Hematopoietic multipotent progenitor cell treated with erythropoietin and hydrocortisone succinate and interleukin-3 and kit ligand, for 6 days (in vitro differentiated cells): ENCODE measurements at regions not wholly inside any gene's neighbourhood (a gene's known extent, or its start where the extent isn't known, plus 50 kb on each side); places are given as distances from the start of the nearest gene placed in this dataset.
A peak's percentile ranks its signal among the peaks of the same experiment; 100 is the strongest.

Source experiments
- DNase-seq: peaks from one replicate; pipeline ENCODE4 v3.0.0-alpha.2; 2015

DNA sequence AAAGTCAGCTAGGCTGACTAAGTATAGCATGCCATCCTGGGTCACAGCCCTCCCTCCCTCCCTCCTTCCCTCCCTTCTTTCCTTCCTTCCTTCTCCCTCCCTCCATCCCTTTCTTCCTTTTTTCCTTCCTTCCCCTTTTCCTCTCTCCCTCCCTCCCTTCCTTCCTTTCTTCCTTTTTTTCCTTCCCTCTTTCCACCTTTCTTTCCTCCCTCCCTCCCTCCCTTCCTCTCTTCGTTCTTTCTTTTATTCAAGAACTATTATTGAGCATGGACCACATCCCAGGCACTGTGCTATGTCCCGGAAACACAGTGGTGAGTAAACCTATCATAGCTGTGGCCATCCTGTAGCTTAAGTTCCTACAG is 106.2 kb upstream of the BACH2 start:
- DNase-seq, result no peak

DNA sequence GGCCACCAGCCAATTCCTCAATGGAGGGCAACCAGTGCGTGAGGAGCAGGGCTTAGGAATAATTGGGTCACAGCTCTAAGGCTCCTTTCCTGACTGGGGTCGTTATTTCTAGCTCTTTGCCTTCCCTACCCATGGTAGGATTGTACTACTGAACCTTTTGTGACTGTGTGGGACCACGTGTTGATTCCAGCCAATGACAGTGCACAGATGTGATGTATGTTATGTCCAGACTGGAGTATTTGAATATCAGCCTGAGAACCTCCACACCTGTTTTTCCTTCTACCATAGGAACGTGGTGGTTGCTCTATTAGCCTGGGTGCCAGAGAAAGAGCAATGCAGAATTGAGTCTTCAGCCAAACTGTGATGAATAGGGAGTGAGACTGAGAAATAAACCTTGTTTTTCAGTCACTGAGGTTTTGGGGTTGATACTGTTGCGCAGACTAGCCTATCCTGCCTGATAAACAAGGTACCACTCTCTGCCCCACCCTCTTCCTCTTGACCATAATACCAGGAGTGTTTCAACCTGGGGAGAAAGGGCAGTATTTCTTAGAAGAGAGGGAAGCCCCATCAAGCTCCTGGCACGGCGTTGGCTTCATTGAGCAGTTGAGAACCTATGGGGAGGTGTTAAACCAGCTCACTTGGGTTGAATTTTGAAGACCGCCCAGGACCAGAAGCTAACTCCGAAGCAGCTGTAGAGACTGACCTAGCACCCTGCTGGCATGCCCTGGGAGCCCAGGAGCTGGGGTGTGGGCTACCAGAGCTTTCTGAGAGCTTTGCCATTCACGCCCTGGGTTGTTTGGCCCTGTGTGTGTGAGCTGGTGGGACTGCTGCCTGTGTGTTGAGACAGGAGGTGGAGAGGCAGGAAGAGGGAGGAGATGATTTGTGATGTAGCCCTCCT is 105.5 kb upstream of the BACH2 start:
- no peak for DNase-seq

DNA sequence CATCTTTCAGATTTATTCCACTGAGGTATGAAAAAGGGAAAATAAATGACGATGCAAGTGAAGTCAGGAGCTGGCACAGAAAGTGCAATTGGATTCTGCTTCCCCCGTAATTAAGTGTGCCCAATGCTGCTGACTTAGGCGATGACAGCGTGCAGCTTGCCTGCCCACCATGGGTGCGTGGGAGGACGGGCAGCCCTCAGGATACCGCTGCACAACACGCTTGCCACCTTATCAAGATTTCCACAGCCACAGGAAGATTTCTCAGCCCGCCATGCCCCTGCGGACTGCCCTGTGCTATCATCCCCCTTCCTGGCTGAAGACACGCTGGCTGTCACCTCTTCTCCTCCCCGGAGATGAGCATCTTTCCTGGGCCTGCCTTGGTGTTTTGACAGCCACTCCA is 103.3 kb upstream of the BACH2 start:
- peak; percentile 51 for DNase-seq

DNA sequence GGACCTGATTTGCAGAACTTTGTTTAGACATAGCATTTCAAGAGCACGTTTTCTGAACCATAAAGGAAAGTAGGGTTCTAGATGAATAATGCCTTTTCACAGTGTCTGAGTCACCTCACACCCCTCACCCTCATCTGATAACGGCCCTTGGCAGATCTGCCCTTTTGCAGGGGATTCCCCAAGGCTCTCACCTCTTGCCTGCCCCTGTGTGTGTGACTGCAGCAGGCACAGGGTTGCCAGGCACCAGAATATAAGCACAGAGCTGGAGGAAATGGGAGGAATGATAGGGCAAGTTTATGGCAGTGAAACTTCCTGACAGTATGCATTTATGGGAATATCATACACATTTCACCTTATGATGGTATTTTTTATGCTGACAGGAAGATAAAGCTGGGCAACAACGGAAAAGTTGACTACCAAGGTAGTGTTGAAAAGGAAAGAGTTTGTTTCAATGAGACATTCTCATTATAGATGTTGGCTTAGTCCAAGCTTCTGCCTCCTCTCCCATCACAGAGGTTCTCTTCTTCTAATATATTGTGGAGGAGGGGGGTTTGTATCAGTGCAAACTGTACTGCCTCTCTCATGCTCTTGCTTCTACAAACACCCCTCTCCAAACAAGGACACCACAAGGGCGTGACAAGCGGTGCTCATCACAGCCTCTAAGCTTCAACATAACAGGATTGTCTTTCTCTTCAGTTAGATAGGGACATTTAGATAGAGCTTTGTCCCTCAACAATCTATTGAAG is 101.5 kb upstream of the BACH2 start:
- peak; percentile 58 for DNase-seq

DNA sequence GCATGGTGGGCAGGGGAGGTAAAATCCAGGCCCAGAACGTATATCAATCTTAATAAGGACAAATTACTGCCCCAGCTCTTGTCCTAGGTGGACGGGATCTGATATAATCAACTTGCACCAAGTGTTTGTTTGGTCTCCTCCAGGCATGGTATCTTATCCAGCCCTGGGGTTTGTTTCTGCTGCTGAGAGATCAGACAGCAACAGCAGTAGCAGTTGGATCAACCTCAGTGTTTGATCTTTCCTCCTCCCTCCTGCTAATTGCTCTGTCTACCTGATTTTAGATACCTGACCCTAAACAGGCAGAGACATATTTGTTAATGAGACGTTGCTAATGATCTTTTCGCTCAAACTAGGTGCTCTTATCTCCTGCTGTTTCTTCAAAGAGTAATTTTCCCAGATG is 100.4 kb upstream of the BACH2 start:
- peak; percentile 27 for DNase-seq

GRCh38 chr6:90393232-90393884 is 96.7 kb upstream of the BACH2 start:
- DNase-seq, result peak; percentile 84

- no peak for DNase-seq
These were observed 93.7 kb upstream of the BACH2 start for GRCh38 chr6:90390379-90390778.

GRCh38 chr6:90388395-90388794 is 91.8 kb upstream of the BACH2 start:
- no peak for DNase-seq

DNA sequence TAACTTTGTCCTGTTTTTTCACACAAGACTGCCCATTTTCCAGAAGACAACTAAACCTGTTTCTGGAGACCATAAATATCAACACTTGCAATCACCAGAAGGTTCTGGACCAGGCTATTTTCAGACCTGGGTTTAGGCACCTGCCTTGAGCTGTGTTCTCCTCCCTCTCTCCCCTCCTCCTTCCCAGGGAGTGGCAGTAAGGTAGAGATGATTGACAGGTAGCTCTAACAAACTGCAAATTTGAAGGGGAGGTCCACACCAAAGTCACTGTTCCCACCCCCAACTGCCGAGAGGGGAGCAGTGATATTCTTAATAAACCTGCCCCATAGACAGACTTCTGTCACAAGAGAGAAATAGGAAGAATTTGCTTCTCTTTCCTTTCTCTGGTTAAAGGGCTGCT is 91.2 kb upstream of the BACH2 start:
- no peak for DNase-seq

- DNase-seq, result no peak
These were observed 90.7 kb upstream of the BACH2 start for GRCh38 chr6:90387383-90387775.

DNA sequence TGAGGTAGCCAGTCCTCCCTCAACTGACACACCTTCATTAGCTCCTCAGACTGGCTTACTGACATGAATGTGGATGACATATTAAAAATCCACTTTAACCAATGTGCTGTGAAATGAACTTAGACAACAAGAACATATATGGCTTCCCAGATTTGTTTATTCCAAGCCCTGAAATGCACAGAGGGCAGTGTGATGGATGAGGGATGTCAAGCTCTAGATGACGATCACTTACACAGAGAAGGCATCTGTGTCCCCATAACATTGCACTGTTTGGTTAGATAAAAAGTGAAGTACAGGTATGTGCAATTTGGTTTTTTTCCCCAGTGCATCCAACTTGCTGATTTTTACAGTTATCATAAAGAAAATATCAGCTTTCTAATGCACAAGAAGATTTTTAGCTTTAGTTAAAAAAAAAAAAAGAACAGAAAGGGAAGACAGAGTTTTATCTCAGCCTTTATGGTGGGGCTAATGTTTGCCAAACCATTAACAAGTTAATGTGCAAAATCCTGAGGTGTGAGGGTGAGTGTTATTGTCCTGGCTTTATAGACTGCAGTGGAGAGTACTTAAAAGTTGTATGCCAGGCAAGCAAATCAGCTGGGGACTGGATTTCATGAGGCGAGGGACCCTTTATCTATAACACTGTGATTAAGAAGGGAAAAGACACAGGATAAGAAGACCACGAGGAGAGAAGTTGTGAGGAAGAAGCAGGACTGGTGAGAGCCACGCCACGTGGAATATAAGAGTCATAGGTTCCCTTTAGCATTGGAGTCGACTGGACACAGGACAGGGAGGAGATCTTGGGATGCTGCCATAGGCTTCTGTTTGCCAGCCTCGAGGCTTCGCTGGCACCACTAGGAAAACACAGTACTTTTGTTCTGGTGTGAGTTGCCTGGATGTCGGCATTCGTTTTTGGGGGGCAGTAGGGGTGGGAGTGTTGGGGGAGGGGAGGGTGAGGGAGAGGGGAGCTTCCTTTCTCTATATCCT is 90.0 kb upstream of the BACH2 start:
- DNase-seq, result no peak

DNA sequence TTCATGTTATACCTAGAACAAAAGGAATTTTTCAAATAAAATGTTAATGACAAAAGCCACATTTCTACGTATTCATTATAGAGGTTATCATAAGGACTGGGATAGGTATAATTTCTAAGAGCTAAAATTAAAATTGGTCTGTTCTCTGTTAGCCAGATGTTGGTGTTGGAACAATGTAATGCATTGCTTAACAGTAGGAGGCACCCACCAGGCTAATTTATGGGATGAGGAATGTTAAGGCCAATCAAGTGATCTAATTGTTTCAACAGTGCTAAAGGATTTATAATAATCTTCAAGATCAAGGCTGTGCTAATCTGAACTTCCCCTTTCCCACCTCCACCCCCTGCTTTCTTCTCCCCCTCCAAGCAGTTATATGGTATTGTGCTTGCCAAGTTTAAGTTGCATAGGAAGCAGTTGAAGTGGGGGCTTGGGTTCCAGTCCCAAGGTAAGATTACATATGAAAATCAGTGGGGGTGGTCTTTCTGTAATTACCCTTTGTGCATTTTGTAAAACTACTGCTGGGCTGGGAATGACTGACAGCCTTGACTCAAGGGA is 89.2 kb upstream of the BACH2 start:
- DNase-seq, result peak; percentile 20

GRCh38 chr6:90384720-90385119 is 88.1 kb upstream of the BACH2 start:
- no peak for DNase-seq

- peak; percentile 32 for DNase-seq
These were observed 86.7 kb upstream of the BACH2 start for GRCh38 chr6:90383196-90383822.

GRCh38 chr6:90382760-90383159 is 86.1 kb upstream of the BACH2 start:
- DNase-seq, result no peak

- no peak for DNase-seq
These were observed 79.2 kb upstream of the BACH2 start for GRCh38 chr6:90375681-90376439.

DNA sequence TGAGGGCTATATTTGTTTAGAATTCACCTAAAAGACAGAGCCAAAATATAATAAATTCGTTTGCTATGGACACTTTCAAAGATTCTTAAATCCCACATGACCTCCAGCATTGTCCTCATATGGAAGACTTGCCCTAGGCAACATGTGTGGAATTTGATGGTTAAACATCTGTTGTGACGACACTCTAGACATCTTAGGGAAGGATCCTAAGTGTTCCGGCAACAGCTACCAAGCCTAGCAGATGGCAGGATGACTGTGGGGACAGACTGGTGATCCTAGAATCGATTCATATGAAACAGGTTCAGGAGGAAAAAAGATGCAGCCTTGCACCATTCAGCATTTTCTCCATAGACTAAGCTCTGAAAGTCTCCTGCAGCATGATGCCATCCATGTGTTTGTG is 77.6 kb upstream of the BACH2 start:
- DNase-seq, result no peak

DNA sequence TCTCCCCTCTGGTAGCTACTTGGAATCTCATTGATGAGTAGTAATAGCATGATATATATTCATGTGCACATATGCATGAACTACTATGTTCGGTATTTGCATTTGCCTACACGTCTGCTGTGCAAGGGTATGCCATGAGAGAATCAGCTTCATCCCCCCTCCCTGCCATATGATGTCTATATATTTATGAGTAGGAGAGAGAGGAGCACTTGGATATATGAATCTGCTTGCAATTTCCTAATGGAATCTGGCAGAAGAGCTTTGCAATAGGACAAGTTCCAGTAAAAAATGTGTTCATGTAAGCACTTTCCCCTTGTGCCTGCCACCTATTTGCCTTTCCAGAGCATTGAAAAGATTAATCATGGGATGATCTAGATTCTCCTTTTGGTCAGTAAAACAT is 76.2 kb upstream of the BACH2 start:
- no peak for DNase-seq

DNA sequence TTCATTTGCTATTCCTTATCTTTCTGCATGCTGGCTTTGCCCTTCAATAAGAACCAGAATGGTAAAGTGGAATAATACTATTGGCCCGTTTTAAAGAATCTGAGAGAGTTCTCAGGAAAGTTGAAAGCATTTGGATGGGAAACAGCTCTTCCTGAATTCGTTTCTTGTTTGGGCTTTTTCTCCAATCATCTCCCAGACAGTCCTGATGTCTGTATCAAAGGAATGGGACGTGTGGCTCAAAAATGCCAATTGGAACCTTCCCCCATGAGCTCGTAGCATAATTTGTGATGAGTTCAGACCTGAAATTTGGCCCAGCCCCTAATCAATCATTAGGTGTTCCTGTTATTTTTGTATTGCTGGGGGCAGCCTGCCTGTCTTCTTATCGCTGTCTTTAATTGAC is 75.8 kb upstream of the BACH2 start:
- DNase-seq, result no peak

- DNase-seq, result no peak
These were observed 73.9 kb upstream of the BACH2 start for GRCh38 chr6:90370493-90370959.

- no peak for DNase-seq
These were observed 73.0 kb upstream of the BACH2 start for GRCh38 chr6:90369651-90370050.
